ENCODE measurements at regions not wholly inside any gene's neighbourhood (a gene's known extent, or its start where the extent isn't known, plus 50 kb on each side); places are given as distances from the start of the nearest gene placed in this dataset.

- no peak overlapping the region for H3K4me3 ChIP-seq (ENCODE audit: low read depth, low read length)
- CTCF ChIA-PET: no interaction called here
- TF ChIP-seq CTCF (IDR thresholded peaks at IDR 0.05; ENCODE audit: insufficient read depth, low read length, missing control alignments): no peak
- DNase-seq (ENCODE audit: low read depth, low spot score): no peak
- POLR2A ChIA-PET: no interaction called here
These were observed 1097.1 kb upstream of the SLC39A10 start for GRCh38 chr2:194559964-194560363.

- no peak for DNase-seq (ENCODE audit: low read depth, low spot score)
- H3K4me3 ChIP-seq (ENCODE audit: low read depth, low read length): no peak overlapping the region
- no peak for TF ChIP-seq CTCF (IDR thresholded peaks at IDR 0.05; ENCODE audit: insufficient read depth, low read length, missing control alignments)
- POLR2A ChIA-PET: no interaction called here
- CTCF ChIA-PET: no interaction called here
These were observed 1097.5 kb upstream of the SLC39A10 start for GRCh38 chr2:194559523-194559922.

- DNase-seq (ENCODE audit: low read depth, low spot score): no peak
- H3K4me3 ChIP-seq (ENCODE audit: low read depth, low read length): no peak overlapping the region
- ChIA-PET CTCF (no interaction called here), POLR2A (no interaction called here)
- no peak for TF ChIP-seq CTCF (IDR thresholded peaks at IDR 0.05; ENCODE audit: insufficient read depth, low read length, missing control alignments)
These were observed 1099.0 kb upstream of the SLC39A10 start for GRCh38 chr2:194557993-194558392.

- ChIA-PET POLR2A (no interaction called here), CTCF (no interaction called here)
- TF ChIP-seq CTCF (IDR thresholded peaks at IDR 0.05; ENCODE audit: insufficient read depth, low read length, missing control alignments): no peak
- H3K4me3 ChIP-seq (ENCODE audit: low read depth, low read length): no peak overlapping the region
- no peak for DNase-seq (ENCODE audit: low read depth, low spot score)
These were observed 1100.4 kb upstream of the SLC39A10 start for GRCh38 chr2:194556629-194557028.

GRCh38 chr2:194553980-194554379 lies 1103.0 kb upstream of the SLC39A10 start:
- H3K4me3 ChIP-seq (ENCODE audit: low read depth, low read length): no peak overlapping the region
- ChIA-PET POLR2A (no interaction called here), CTCF (no interaction called here)
- no peak for TF ChIP-seq CTCF (IDR thresholded peaks at IDR 0.05; ENCODE audit: insufficient read depth, low read length, missing control alignments)
- no peak for DNase-seq (ENCODE audit: low read depth, low spot score)

- ChIA-PET POLR2A (no interaction called here), CTCF (no interaction called here)
- no peak for TF ChIP-seq CTCF (IDR thresholded peaks at IDR 0.05; ENCODE audit: insufficient read depth, low read length, missing control alignments)
- H3K4me3 ChIP-seq (ENCODE audit: low read depth, low read length): no peak overlapping the region
- no peak for DNase-seq (ENCODE audit: low read depth, low spot score)
These were observed 1106.3 kb upstream of the SLC39A10 start for GRCh38 chr2:194550702-194551101.

Measured in AG04449 (cell line).